H9 (cell line): ENCODE measurements at regions not wholly inside any gene's neighbourhood (a gene's known extent, or its start where the extent isn't known, plus 50 kb on each side); places are given as distances from the start of the nearest gene placed in this dataset.
"Not testable (repeated sequence)": the region's sequence is repeated elsewhere in the genome, so short reads cannot be mapped to it uniquely, and the experiment has no call there.

Experiments used
- DNase-seq: peaks from one replicate; pipeline ENCODE4 v3.0.0-alpha.2; 2017
- H2AFZ ChIP-seq: one replicate; pipeline ENCODE4 v1.6.1; 2013; ENCODE audit warnings: mild to moderate bottlenecking, low read length, control low read depth, moderate library complexity
- H2AK5ac ChIP-seq: 2 replicates; pipeline ENCODE4 v1.6.1; 2013; ENCODE audit warnings: low read length, control low read depth, mixed read lengths; ENCODE audit not compliant: insufficient read length
- H2BK120ac ChIP-seq: one replicate; pipeline ENCODE4 v1.6.1; 2013; ENCODE audit warnings: low read depth, mild to moderate bottlenecking, low read length, control low read depth, inconsistent platforms; ENCODE audit not compliant: poor library complexity, severe bottlenecking
- H2BK12ac ChIP-seq: 2 replicates; pipeline ENCODE4 v1.6.1; 2013; ENCODE audit warnings: low read length, control low read depth, mixed read lengths, low read depth; ENCODE audit not compliant: insufficient read length
- H2BK15ac ChIP-seq: 2 replicates; pipeline ENCODE4 v1.6.1; 2013; ENCODE audit warnings: low read depth, low read length, control low read depth
- H2BK20ac ChIP-seq: one replicate; pipeline ENCODE4 v1.6.1; 2013; ENCODE audit warnings: low read depth, mild to moderate bottlenecking, low read length, control low read depth, inconsistent platforms; ENCODE audit not compliant: poor library complexity, severe bottlenecking
- H2BK5ac ChIP-seq: 2 replicates; pipeline ENCODE4 v1.6.1; 2013; ENCODE audit warnings: low read length, control low read depth, mixed read lengths; ENCODE audit not compliant: insufficient read length
- H3K14ac ChIP-seq: 2 replicates; pipeline ENCODE4 v1.6.1; 2013; ENCODE audit warnings: low read length, control low read depth; ENCODE audit not compliant: insufficient read depth
- H3K18ac ChIP-seq: 2 replicates; pipeline ENCODE4 v1.6.1; 2013; ENCODE audit warnings: low read depth, mild to moderate bottlenecking, mixed read lengths, low read length, control low read depth; ENCODE audit not compliant: insufficient read length
- H3K23ac ChIP-seq: 2 replicates; pipeline ENCODE4 v1.6.1; 2013; ENCODE audit warnings: low read length, control low read depth, mixed read lengths, low read depth; ENCODE audit not compliant: insufficient read length
- H3K23me2 ChIP-seq: 2 replicates; pipeline ENCODE4 v1.6.1; 2013; ENCODE audit warnings: low read depth, mild to moderate bottlenecking, mixed read lengths, low read length, control low read depth; ENCODE audit not compliant: insufficient read length, poor library complexity, severe bottlenecking
- H3K27ac ChIP-seq: 2 replicates; pipeline ENCODE4 v1.5.1; 2013; ENCODE audit warnings: low read length, control low read depth, mixed read lengths, low read depth; ENCODE audit not compliant: insufficient read length
- H3K27me3 ChIP-seq: 2 replicates; pipeline ENCODE4 v1.6.1; 2013; ENCODE audit warnings: low read length, control low read depth, inconsistent platforms; ENCODE audit not compliant: insufficient read depth
- H3K4ac ChIP-seq: 2 replicates; pipeline ENCODE4 v1.6.1; 2013; ENCODE audit warnings: low read depth, mild to moderate bottlenecking, control low read depth, inconsistent platforms, low read length, moderate library complexity
- H3K4me1 ChIP-seq: 2 replicates; pipeline ENCODE4 v1.6.1; 2013; ENCODE audit warnings: low read length, control low read depth, inconsistent platforms; ENCODE audit not compliant: insufficient read depth
- H3K4me2 ChIP-seq: 2 replicates; pipeline ENCODE4 v1.6.1; 2013; ENCODE audit warnings: low read length, control low read depth, mixed read lengths; ENCODE audit not compliant: insufficient read length, insufficient read depth
- H3K56ac ChIP-seq: 2 replicates; pipeline ENCODE4 v1.6.1; 2013; ENCODE audit warnings: low read depth, mild to moderate bottlenecking, mixed read lengths, low read length, control low read depth; ENCODE audit not compliant: insufficient read length
- H3K79me1 ChIP-seq: 2 replicates; pipeline ENCODE4 v1.6.1; 2013; ENCODE audit warnings: low read depth, mild to moderate bottlenecking, moderate library complexity, low read length, control low read depth, inconsistent platforms; ENCODE audit not compliant: insufficient read depth, poor library complexity, severe bottlenecking
- H3K79me2 ChIP-seq: 2 replicates; pipeline ENCODE4 v1.6.1; 2013; ENCODE audit warnings: low read length, control low read depth, inconsistent platforms; ENCODE audit not compliant: insufficient read depth
- H3K9ac ChIP-seq: 2 replicates; pipeline ENCODE4 v1.6.1; 2013; ENCODE audit warnings: low read length, control low read depth, mixed read lengths; ENCODE audit not compliant: insufficient read length; ENCODE audit errors: extremely low read depth
- H3K9me3 ChIP-seq: one replicate; pipeline ENCODE4 v1.6.1; 2013; ENCODE audit warnings: low read depth, low read length, inconsistent platforms; ENCODE audit not compliant: control insufficient read depth
- H3T11ph ChIP-seq: one replicate; pipeline ENCODE4 v1.6.1; 2013; ENCODE audit warnings: mild to moderate bottlenecking, low read length, control low read depth, inconsistent platforms
- H4K20me1 ChIP-seq: one replicate; pipeline ENCODE4 v1.6.1; 2013; ENCODE audit not compliant: control insufficient read depth, insufficient read length, insufficient read depth
- H4K5ac ChIP-seq: 2 replicates; pipeline ENCODE4 v1.6.1; 2013; ENCODE audit warnings: low read depth, mild to moderate bottlenecking, mixed read lengths, low read length, control low read depth; ENCODE audit not compliant: insufficient read length
- H4K8ac ChIP-seq: replicated peaks from 2 replicates; pipeline ENCODE4 v1.6.1; 2013; ENCODE audit warnings: low read length, control low read depth, mixed read lengths, low read depth; ENCODE audit not compliant: insufficient read length
- H4K91ac ChIP-seq: 2 replicates; pipeline ENCODE4 v1.6.1; 2013; ENCODE audit warnings: low read depth, mild to moderate bottlenecking, moderate library complexity, mixed read lengths, low read length, control low read depth; ENCODE audit not compliant: insufficient read length
- H3K27ac Mint-ChIP-seq, 3 experiments: 2 replicates in 2 of 3; 3 replicates in 1 of 3; pipeline ENCODE4 v1.8.0; 2020 to 2021; ENCODE audit warnings: mixed read lengths in 3 of 3, mild to moderate bottlenecking in 1 of 3, moderate library complexity in 1 of 3
- H3K27me3 Mint-ChIP-seq: 2 replicates; pipeline ENCODE4 v1.8.0; 2021; ENCODE audit warnings: low read depth, mild to moderate bottlenecking, moderate library complexity, mixed read lengths
- H3K36me3 Mint-ChIP-seq, 3 experiments: 2 replicates in 2 of 3; 3 replicates in 1 of 3; pipeline ENCODE4 v1.8.0; 2020 to 2021; ENCODE audit warnings: low read depth in 3 of 3, mixed read lengths in 3 of 3; ENCODE audit not compliant: insufficient read depth in 1 of 3
- H3K4me1 Mint-ChIP-seq, 2 experiments: 2 replicates each; pipeline ENCODE4 v1.8.0; 2020; ENCODE audit warnings: mixed read lengths in 2 of 2
- H3K4me3 Mint-ChIP-seq, 2 experiments: 2 replicates in 1 of 2; 3 replicates in 1 of 2; pipeline ENCODE4 v1.8.0; 2020 to 2021; ENCODE audit warnings: mild to moderate bottlenecking in 2 of 2, mixed read lengths in 2 of 2, moderate library complexity in 1 of 2
- H3K9me3 Mint-ChIP-seq, 2 experiments: 2 replicates in 1 of 2; 3 replicates in 1 of 2; pipeline ENCODE4 v1.8.0; 2020; ENCODE audit warnings: mild to moderate bottlenecking in 2 of 2, mixed read lengths in 2 of 2, moderate library complexity in 1 of 2
- WGBS: extraction: QIAGEN DNeasy Blood & Tissue Kit; methylation state at CpG from one replicate; pipeline ENCODE4 v1.1.7; 2013; ENCODE audit warnings: missing lambda C conversion rate, low lambda C conversion rate, mixed read lengths; ENCODE audit not compliant: insufficient read length; ENCODE audit errors: extremely low coverage; 5-methylcytosine and 5-hydroxymethylcytosine counted together
- TF ChIP-seq, protein P1 (sequence below): fragments of 200-600 bp; sonication (generic); conservative IDR thresholded peaks from 3 replicates; pipeline ENCODE4 v1.8.0; 2021; ENCODE audit warnings: antibody characterized with exemption, mild to moderate bottlenecking

GRCh38 chr3:147705651-147706051 is 296.5 kb downstream of the ZIC1 start:
- no peak overlapping the region for H3T11ph ChIP-seq
- H2BK12ac ChIP-seq, result no peak overlapping the region
- H3K14ac ChIP-seq, result no peak overlapping the region
- H2AFZ ChIP-seq, result no peak overlapping the region
- H3K4ac ChIP-seq, result no peak overlapping the region
- no peak overlapping the region for H3K4me2 ChIP-seq
- no peaks in the 10 kb centered on the region for H3K27me3 Mint-ChIP-seq
- no peak overlapping the region for H3K56ac ChIP-seq
- H4K20me1 ChIP-seq, result no peaks in the 10 kb centered on the region
- H3K79me2 ChIP-seq, result no peaks in the 10 kb centered on the region
- H2BK15ac ChIP-seq, result no peak overlapping the region
- H2BK20ac ChIP-seq, result no peak overlapping the region
- H3K23me2 ChIP-seq, result no peaks in the 10 kb centered on the region
- TF ChIP-seq, protein P1, sequence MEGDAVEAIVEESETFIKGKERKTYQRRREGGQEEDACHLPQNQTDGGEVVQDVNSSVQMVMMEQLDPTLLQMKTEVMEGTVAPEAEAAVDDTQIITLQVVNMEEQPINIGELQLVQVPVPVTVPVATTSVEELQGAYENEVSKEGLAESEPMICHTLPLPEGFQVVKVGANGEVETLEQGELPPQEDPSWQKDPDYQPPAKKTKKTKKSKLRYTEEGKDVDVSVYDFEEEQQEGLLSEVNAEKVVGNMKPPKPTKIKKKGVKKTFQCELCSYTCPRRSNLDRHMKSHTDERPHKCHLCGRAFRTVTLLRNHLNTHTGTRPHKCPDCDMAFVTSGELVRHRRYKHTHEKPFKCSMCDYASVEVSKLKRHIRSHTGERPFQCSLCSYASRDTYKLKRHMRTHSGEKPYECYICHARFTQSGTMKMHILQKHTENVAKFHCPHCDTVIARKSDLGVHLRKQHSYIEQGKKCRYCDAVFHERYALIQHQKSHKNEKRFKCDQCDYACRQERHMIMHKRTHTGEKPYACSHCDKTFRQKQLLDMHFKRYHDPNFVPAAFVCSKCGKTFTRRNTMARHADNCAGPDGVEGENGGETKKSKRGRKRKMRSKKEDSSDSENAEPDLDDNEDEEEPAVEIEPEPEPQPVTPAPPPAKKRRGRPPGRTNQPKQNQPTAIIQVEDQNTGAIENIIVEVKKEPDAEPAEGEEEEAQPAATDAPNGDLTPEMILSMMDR, result no peak
- H3K18ac ChIP-seq, result no peak overlapping the region
- no peaks in the 10 kb centered on the region for H3K79me1 ChIP-seq
- no peak overlapping the region for H3K27ac ChIP-seq
- H3K9ac ChIP-seq, result no peak overlapping the region
- H3K27ac Mint-ChIP-seq, result no peak overlapping the region
- no peak overlapping the region for H2BK5ac ChIP-seq
- no peaks in the 10 kb centered on the region for H3K27me3 ChIP-seq
- H3K4me1 ChIP-seq, result no peaks in the 10 kb centered on the region
- no peak overlapping the region for H2BK120ac ChIP-seq
- H4K91ac ChIP-seq, result no peak overlapping the region
- no peak overlapping the region for H3K23ac ChIP-seq
- no peak overlapping the region for H3K4me3 Mint-ChIP-seq
- H3K9me3 Mint-ChIP-seq, result no peaks in the 10 kb centered on the region
- no peaks in the 10 kb centered on the region; a peak in 1 of 7 replicates for H3K36me3 Mint-ChIP-seq
- H4K5ac ChIP-seq, result no peak overlapping the region
- H2AK5ac ChIP-seq, result no peak overlapping the region
- WGBS, result no CpG with 5 or more reads among the region's 2 CpGs
- H3K9me3 ChIP-seq, result no peaks in the 10 kb centered on the region
- no peak for DNase-seq
- H4K8ac ChIP-seq, result no peak overlapping the region
- peaks cover 0 to 4% of the 10 kb centered on the region in 2 experiments; a peak in 1 of 4 replicates for H3K4me1 Mint-ChIP-seq

GRCh38 chr3:147710753-147711152 is 301.6 kb downstream of the ZIC1 start:
- not testable (repeated sequence) for H2AK5ac ChIP-seq, H2AFZ ChIP-seq, H3K79me2 ChIP-seq, H3K27ac Mint-ChIP-seq, H4K8ac ChIP-seq, H3K27me3 Mint-ChIP-seq, H3K14ac ChIP-seq, H2BK20ac ChIP-seq, H3K23ac ChIP-seq, H2BK120ac ChIP-seq, H3K36me3 Mint-ChIP-seq, H3K9ac ChIP-seq, H3K4ac ChIP-seq, H3K4me1 ChIP-seq, H2BK12ac ChIP-seq, H2BK15ac ChIP-seq, H3K27me3 ChIP-seq, H4K91ac ChIP-seq, H2BK5ac ChIP-seq, H3K56ac ChIP-seq, H3K9me3 ChIP-seq, DNase-seq, H3T11ph ChIP-seq, H3K27ac ChIP-seq, H3K4me2 ChIP-seq, H3K4me3 Mint-ChIP-seq, H3K23me2 ChIP-seq, H4K5ac ChIP-seq, H3K9me3 Mint-ChIP-seq, H3K79me1 ChIP-seq, H4K20me1 ChIP-seq, H3K18ac ChIP-seq, H3K4me1 Mint-ChIP-seq
- no CpG with 5 or more reads among the region's 1 CpG for WGBS
